ENCODE measurements at regions not wholly inside any gene's neighbourhood (a gene's known extent, or its start where the extent isn't known, plus 50 kb on each side); places are given as distances from the start of the nearest gene placed in this dataset.

DNA sequence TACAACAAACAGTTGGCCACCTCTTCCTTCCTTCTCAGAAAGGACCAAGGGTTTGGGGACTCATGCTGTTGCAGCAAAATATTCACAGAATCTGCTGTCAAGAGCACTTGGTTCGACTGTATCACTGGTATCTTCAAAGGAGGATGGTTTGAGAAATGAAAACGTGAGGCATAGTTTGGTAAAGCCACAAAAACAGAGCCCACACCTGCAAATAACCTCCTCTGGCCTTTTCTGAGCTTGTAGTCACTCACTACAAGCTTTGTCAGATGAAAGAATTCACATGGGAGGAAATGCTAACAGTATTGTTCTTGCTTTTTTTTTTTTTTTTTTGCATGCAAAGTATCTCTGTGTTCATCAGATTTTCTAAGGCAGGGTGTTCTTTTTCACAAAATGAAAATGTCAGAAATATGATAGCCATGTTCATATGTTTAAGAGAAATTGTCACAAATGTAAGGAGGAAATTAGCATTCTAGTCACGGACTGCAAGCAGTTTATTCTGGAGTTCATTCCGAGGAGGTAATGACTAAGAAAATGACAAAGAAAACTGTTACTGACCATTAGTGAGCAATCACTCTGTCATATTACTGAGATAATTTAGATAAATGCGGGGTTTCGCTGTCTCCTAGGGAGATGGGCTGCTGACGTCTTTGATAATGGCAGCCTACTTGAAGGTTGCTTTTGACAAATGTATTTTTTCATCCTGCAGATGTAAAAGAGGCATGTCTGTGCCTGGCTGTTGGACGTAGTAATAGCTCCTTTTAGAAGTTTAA is 117.8 kb upstream of the MYO3A start:
- Mint-ChIP-seq H3K27ac (ENCODE audit: unreplicated experiment) (no peak overlapping the region), H3K9me3 (ENCODE audit: unreplicated experiment) (no peaks in the 10 kb centered on the region), H3K27me3 (ENCODE audit: unreplicated experiment) (peaks cover 2% of the 10 kb centered on the region), H3K36me3 (ENCODE audit: low read depth, unreplicated experiment) (no peaks in the 10 kb centered on the region), H3K4me1 (ENCODE audit: unreplicated experiment) (peaks cover 12% of the 10 kb centered on the region), H3K4me3 (ENCODE audit: unreplicated experiment) (no peak overlapping the region)
- TF ChIP-seq, protein P1, sequence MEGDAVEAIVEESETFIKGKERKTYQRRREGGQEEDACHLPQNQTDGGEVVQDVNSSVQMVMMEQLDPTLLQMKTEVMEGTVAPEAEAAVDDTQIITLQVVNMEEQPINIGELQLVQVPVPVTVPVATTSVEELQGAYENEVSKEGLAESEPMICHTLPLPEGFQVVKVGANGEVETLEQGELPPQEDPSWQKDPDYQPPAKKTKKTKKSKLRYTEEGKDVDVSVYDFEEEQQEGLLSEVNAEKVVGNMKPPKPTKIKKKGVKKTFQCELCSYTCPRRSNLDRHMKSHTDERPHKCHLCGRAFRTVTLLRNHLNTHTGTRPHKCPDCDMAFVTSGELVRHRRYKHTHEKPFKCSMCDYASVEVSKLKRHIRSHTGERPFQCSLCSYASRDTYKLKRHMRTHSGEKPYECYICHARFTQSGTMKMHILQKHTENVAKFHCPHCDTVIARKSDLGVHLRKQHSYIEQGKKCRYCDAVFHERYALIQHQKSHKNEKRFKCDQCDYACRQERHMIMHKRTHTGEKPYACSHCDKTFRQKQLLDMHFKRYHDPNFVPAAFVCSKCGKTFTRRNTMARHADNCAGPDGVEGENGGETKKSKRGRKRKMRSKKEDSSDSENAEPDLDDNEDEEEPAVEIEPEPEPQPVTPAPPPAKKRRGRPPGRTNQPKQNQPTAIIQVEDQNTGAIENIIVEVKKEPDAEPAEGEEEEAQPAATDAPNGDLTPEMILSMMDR (IDR thresholded peaks at IDR 0.05; ENCODE audit: unreplicated experiment), result no peak
- DNase-seq (ENCODE audit: low spot score), result no peak

DNA sequence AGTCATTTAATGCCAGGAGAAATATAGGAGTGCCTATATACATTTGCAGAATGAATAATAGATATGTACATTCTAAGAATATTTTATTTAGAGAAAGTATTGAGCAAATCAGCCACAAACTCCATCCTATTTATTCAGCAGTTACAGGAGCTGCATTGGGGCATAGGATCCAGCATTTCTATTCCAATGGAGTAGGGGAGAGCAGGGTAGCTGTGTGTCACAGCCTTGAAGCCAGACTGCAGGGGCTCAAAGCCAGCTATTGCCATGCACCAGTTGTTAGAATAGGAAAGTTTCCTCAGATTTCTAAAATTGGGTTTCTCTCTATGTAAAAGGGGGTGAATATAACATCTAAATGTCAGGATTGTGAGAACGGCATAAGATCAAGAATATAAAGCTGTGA is 116.8 kb upstream of the MYO3A start:
- no peak overlapping the region for H3K4me3 Mint-ChIP-seq (ENCODE audit: unreplicated experiment)
- H3K27me3 Mint-ChIP-seq (ENCODE audit: unreplicated experiment), result no peaks in the 10 kb centered on the region
- no peak for DNase-seq (ENCODE audit: low spot score)
- no peaks in the 10 kb centered on the region for H3K36me3 Mint-ChIP-seq (ENCODE audit: low read depth, unreplicated experiment)
- H3K9me3 Mint-ChIP-seq (ENCODE audit: unreplicated experiment), result no peaks in the 10 kb centered on the region
- H3K4me1 Mint-ChIP-seq (ENCODE audit: unreplicated experiment), result peaks cover 14% of the 10 kb centered on the region
- no peak overlapping the region for H3K27ac Mint-ChIP-seq (ENCODE audit: unreplicated experiment)
- TF ChIP-seq, protein P1 (IDR thresholded peaks at IDR 0.05; ENCODE audit: unreplicated experiment), result no peak

DNA sequence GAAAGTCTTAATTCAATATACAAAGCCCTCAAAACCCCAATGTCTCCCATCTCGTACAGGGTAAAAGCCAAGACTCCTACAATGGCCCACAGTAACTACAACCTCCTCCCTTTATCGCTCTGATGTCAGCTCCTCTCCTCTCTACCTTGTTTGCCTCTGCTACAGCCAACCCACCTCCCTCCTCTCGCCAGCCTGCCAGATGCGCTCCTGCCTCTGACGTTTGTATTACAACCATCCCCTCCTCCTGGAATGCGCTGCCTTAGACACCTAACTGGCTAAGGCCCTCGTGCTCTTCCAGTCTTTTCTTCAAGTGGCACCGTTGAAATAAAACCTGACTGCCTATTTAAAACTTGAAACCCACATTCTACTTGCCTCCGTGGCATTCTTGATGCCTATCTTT is 115.3 kb upstream of the MYO3A start:
- TF ChIP-seq, protein P1 (IDR thresholded peaks at IDR 0.05; ENCODE audit: unreplicated experiment), result no peak
- Mint-ChIP-seq H3K36me3 (ENCODE audit: low read depth, unreplicated experiment) (no peaks in the 10 kb centered on the region), H3K4me3 (ENCODE audit: unreplicated experiment) (no peak overlapping the region), H3K4me1 (ENCODE audit: unreplicated experiment) (peaks cover 14% of the 10 kb centered on the region), H3K27ac (ENCODE audit: unreplicated experiment) (no peak overlapping the region), H3K9me3 (ENCODE audit: unreplicated experiment) (no peaks in the 10 kb centered on the region), H3K27me3 (ENCODE audit: unreplicated experiment) (no peaks in the 10 kb centered on the region)
- DNase-seq (ENCODE audit: low spot score), result no peak

DNA sequence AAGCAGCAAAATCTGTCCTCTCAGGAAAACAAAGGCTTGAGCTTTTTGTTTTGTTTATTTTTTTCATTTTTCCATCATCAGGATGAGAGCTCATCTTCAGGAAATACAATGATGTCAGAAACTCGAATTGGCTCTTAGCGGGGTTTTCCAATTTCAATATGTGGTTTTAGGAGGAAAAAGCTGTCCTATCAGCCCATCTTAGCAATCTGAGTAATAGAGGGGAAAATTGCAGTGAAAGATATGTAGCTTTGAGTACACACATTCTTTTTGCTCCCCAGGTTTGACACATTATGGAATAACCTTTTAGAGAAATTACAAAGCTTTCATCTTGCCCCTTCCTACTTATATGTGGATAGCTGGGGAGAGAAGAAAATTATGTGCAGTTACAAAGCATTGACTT is 113.6 kb upstream of the MYO3A start:
- H3K9me3 Mint-ChIP-seq (ENCODE audit: unreplicated experiment), result no peaks in the 10 kb centered on the region
- no peaks in the 10 kb centered on the region for H3K27me3 Mint-ChIP-seq (ENCODE audit: unreplicated experiment)
- no peak overlapping the region for H3K4me3 Mint-ChIP-seq (ENCODE audit: unreplicated experiment)
- no peak for DNase-seq (ENCODE audit: low spot score)
- TF ChIP-seq, protein P1 (IDR thresholded peaks at IDR 0.05; ENCODE audit: unreplicated experiment), result no peak
- H3K4me1 Mint-ChIP-seq (ENCODE audit: unreplicated experiment), result peaks cover 14% of the 10 kb centered on the region
- H3K36me3 Mint-ChIP-seq (ENCODE audit: low read depth, unreplicated experiment), result no peaks in the 10 kb centered on the region
- H3K27ac Mint-ChIP-seq (ENCODE audit: unreplicated experiment), result no peak overlapping the region

DNA sequence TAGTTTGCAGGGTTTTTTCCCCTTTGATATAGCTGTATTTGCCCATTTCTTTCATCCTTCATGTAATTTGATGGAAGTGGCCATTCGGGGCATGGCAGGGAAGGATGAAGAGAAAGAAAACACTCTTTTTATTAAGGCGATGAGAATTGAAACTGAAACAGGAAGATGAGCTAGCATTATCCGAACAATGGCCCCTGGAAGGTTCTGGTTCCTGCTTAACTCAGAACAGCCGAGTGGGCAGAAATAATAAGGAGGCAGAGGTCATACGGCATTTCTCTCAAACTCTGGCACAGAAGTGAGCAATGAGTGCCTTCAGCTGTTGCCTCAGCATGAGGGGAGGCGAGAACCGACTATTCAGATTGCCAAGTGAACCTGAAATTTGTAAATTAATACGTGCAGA is 113.2 kb upstream of the MYO3A start:
- Mint-ChIP-seq H3K4me1 (ENCODE audit: unreplicated experiment) (peaks cover 14% of the 10 kb centered on the region), H3K4me3 (ENCODE audit: unreplicated experiment) (no peak overlapping the region), H3K27ac (ENCODE audit: unreplicated experiment) (peak overlapping the region; percentile 34), H3K36me3 (ENCODE audit: low read depth, unreplicated experiment) (no peaks in the 10 kb centered on the region), H3K9me3 (ENCODE audit: unreplicated experiment) (no peaks in the 10 kb centered on the region), H3K27me3 (ENCODE audit: unreplicated experiment) (no peaks in the 10 kb centered on the region)
- TF ChIP-seq, protein P1 (IDR thresholded peaks at IDR 0.05; ENCODE audit: unreplicated experiment), result no peak
- no peak for DNase-seq (ENCODE audit: low spot score)
